ENCODE measurements at regions not wholly inside any gene's neighbourhood (a gene's known extent, or its start where the extent isn't known, plus 50 kb on each side); places are given as distances from the start of the nearest gene placed in this dataset.

GRCh38 chr14:97178781-97179180, 381.6 kb downstream of the VRK1 start:
- Mint-ChIP-seq H3K36me3 (ENCODE audit: low read depth) (no peaks in the 10 kb centered on the region), H3K27ac (peak overlapping the region; percentile 94), H3K4me1 (ENCODE audit: low read depth) (peaks cover 41% of the 10 kb centered on the region), H3K27me3 (no peaks in the 10 kb centered on the region), H3K4me3 (no peak overlapping the region), H3K9me3 (peaks cover 11% of the 10 kb centered on the region)
- no peak for DNase-seq

GRCh38 chr14:97179573-97179972, 382.4 kb downstream of the VRK1 start:
- no peaks in the 10 kb centered on the region for H3K36me3 Mint-ChIP-seq (ENCODE audit: low read depth)
- peaks cover 41% of the 10 kb centered on the region for H3K4me1 Mint-ChIP-seq (ENCODE audit: low read depth)
- no peaks in the 10 kb centered on the region for H3K27me3 Mint-ChIP-seq
- H3K9me3 Mint-ChIP-seq: peaks cover 11% of the 10 kb centered on the region
- DNase-seq: no peak
- H3K4me3 Mint-ChIP-seq: peak overlapping the region; percentile 11
- peak overlapping the region; percentile 94 for H3K27ac Mint-ChIP-seq

GRCh38 chr14:97180304-97181200, 383.4 kb downstream of the VRK1 start:
- Mint-ChIP-seq H3K27me3 (no peaks in the 10 kb centered on the region), H3K36me3 (ENCODE audit: low read depth) (no peaks in the 10 kb centered on the region), H3K9me3 (peaks cover 11% of the 10 kb centered on the region), H3K27ac (peak overlapping the region; percentile 94), H3K4me3 (no peak overlapping the region), H3K4me1 (ENCODE audit: low read depth) (peaks cover 47% of the 10 kb centered on the region)
- peak; percentile 37 for DNase-seq

- H3K9me3 Mint-ChIP-seq: peaks cover 4% of the 10 kb centered on the region
- no peak for DNase-seq
- no peaks in the 10 kb centered on the region for H3K36me3 Mint-ChIP-seq (ENCODE audit: low read depth)
- peaks cover 18% of the 10 kb centered on the region for H3K4me1 Mint-ChIP-seq (ENCODE audit: low read depth)
- H3K4me3 Mint-ChIP-seq: no peak overlapping the region
- H3K27me3 Mint-ChIP-seq: no peaks in the 10 kb centered on the region
- H3K27ac Mint-ChIP-seq: no peak overlapping the region
Observed at GRCh38 chr14:97185186-97185585, 388.0 kb downstream of the VRK1 start.

GRCh38 chr14:97187916-97188315, 390.7 kb downstream of the VRK1 start:
- Mint-ChIP-seq H3K27me3 (no peaks in the 10 kb centered on the region), H3K4me1 (ENCODE audit: low read depth) (peaks cover 8% of the 10 kb centered on the region), H3K9me3 (no peaks in the 10 kb centered on the region), H3K36me3 (ENCODE audit: low read depth) (no peaks in the 10 kb centered on the region), H3K27ac (no peak overlapping the region), H3K4me3 (no peak overlapping the region)
- DNase-seq: no peak

GRCh38 chr14:97196336-97196735, 399.2 kb downstream of the VRK1 start:
- Mint-ChIP-seq H3K27me3 (peaks cover 11% of the 10 kb centered on the region), H3K9me3 (peaks cover 18% of the 10 kb centered on the region), H3K36me3 (ENCODE audit: low read depth) (no peaks in the 10 kb centered on the region), H3K4me1 (ENCODE audit: low read depth) (peaks cover 3% of the 10 kb centered on the region), H3K4me3 (no peak overlapping the region), H3K27ac (no peak overlapping the region)
- no peak for DNase-seq

GRCh38 chr14:97198813-97199212, 401.6 kb downstream of the VRK1 start:
- Mint-ChIP-seq H3K4me3 (no peak overlapping the region), H3K4me1 (ENCODE audit: low read depth) (peaks cover 3% of the 10 kb centered on the region), H3K36me3 (ENCODE audit: low read depth) (no peaks in the 10 kb centered on the region), H3K27ac (no peak overlapping the region), H3K9me3 (peaks cover 18% of the 10 kb centered on the region), H3K27me3 (peaks cover 14% of the 10 kb centered on the region)
- no peak for DNase-seq

- Mint-ChIP-seq H3K27ac (no peak overlapping the region), H3K9me3 (peaks cover 9% of the 10 kb centered on the region), H3K4me3 (no peak overlapping the region), H3K4me1 (ENCODE audit: low read depth) (peaks cover 3% of the 10 kb centered on the region), H3K27me3 (peaks cover 14% of the 10 kb centered on the region), H3K36me3 (ENCODE audit: low read depth) (no peaks in the 10 kb centered on the region)
- no peak for DNase-seq
Observed at GRCh38 chr14:97200245-97200644, 403.1 kb downstream of the VRK1 start.

GRCh38 chr14:97206916-97207315, 409.7 kb downstream of the VRK1 start:
- Mint-ChIP-seq H3K9me3 (no peaks in the 10 kb centered on the region), H3K27ac (no peak overlapping the region), H3K36me3 (ENCODE audit: low read depth) (no peaks in the 10 kb centered on the region), H3K4me3 (no peak overlapping the region), H3K4me1 (ENCODE audit: low read depth) (no peaks in the 10 kb centered on the region), H3K27me3 (peaks cover 3% of the 10 kb centered on the region)
- no peak for DNase-seq

- Mint-ChIP-seq H3K27ac (no peak overlapping the region), H3K9me3 (no peaks in the 10 kb centered on the region), H3K4me3 (no peak overlapping the region), H3K4me1 (ENCODE audit: low read depth) (no peaks in the 10 kb centered on the region), H3K36me3 (ENCODE audit: low read depth) (no peaks in the 10 kb centered on the region), H3K27me3 (no peaks in the 10 kb centered on the region)
- no peak for DNase-seq
Observed at GRCh38 chr14:97210202-97210601, 413.0 kb downstream of the VRK1 start.

- DNase-seq: no peak
- Mint-ChIP-seq H3K27ac (no peak overlapping the region), H3K4me3 (no peak overlapping the region), H3K4me1 (ENCODE audit: low read depth) (no peaks in the 10 kb centered on the region), H3K27me3 (no peaks in the 10 kb centered on the region), H3K36me3 (ENCODE audit: low read depth) (no peaks in the 10 kb centered on the region), H3K9me3 (no peaks in the 10 kb centered on the region)
Observed at GRCh38 chr14:97212399-97212798, 415.2 kb downstream of the VRK1 start.

- DNase-seq: no peak
- Mint-ChIP-seq H3K27me3 (no peaks in the 10 kb centered on the region), H3K4me1 (ENCODE audit: low read depth) (peaks cover 5% of the 10 kb centered on the region), H3K36me3 (ENCODE audit: low read depth) (no peaks in the 10 kb centered on the region), H3K4me3 (no peak overlapping the region), H3K27ac (no peak overlapping the region), H3K9me3 (no peaks in the 10 kb centered on the region)
Observed at GRCh38 chr14:97213720-97214119, 416.5 kb downstream of the VRK1 start.

- H3K4me3 Mint-ChIP-seq: no peak overlapping the region
- H3K4me1 Mint-ChIP-seq (ENCODE audit: low read depth): peaks cover 14% of the 10 kb centered on the region
- no peak for DNase-seq
- H3K27me3 Mint-ChIP-seq: peaks cover 9% of the 10 kb centered on the region
- H3K27ac Mint-ChIP-seq: no peak overlapping the region
- no peaks in the 10 kb centered on the region for H3K36me3 Mint-ChIP-seq (ENCODE audit: low read depth)
- no peaks in the 10 kb centered on the region for H3K9me3 Mint-ChIP-seq
Observed at GRCh38 chr14:97215263-97215969, 418.2 kb downstream of the VRK1 start.

- DNase-seq: no peak
- H3K9me3 Mint-ChIP-seq: no peaks in the 10 kb centered on the region
- peak overlapping the region; percentile 54 for H3K4me3 Mint-ChIP-seq
- H3K4me1 Mint-ChIP-seq (ENCODE audit: low read depth): peaks cover 14% of the 10 kb centered on the region
- H3K36me3 Mint-ChIP-seq (ENCODE audit: low read depth): no peaks in the 10 kb centered on the region
- H3K27me3 Mint-ChIP-seq: peaks cover 16% of the 10 kb centered on the region
- H3K27ac Mint-ChIP-seq: no peak overlapping the region
Observed at GRCh38 chr14:97217111-97217885, 420.1 kb downstream of the VRK1 start.
